Loucy (cell line): ENCODE measurements at regions not wholly inside any gene's neighbourhood (a gene's known extent, or its start where the extent isn't known, plus 50 kb on each side); places are given as distances from the start of the nearest gene placed in this dataset.

ENCODE experiments used
- H2AFZ ChIP-seq: fragments of 200-600 bp; sonication (generic); 2 replicates; pipeline ENCODE4 v1.6.0; 2016; ENCODE audit warnings: antibody characterized with exemption, mild to moderate bottlenecking, low read length, moderate library complexity
- H3F3A ChIP-seq: fragments of 200-600 bp; 2 replicates; pipeline ENCODE4 v1.6.0; 2016; ENCODE audit warnings: antibody characterized with exemption, low read depth, mild to moderate bottlenecking
- H3K27me3 ChIP-seq: fragments of 200-600 bp; sonication (generic); 2 replicates; pipeline ENCODE4 v1.6.1; 2014; ENCODE audit warnings: low read length, mild to moderate bottlenecking; ENCODE audit not compliant: insufficient read depth, poor library complexity, severe bottlenecking
- H3K36me3 ChIP-seq: fragments of 200-600 bp; sonication (generic); 2 replicates; pipeline ENCODE4 v1.6.1; 2016; ENCODE audit warnings: low read length; ENCODE audit not compliant: insufficient read depth
- H3K4me1 ChIP-seq: fragments of 200-600 bp; sonication (generic); 2 replicates; pipeline ENCODE4 v1.5.1; 2014; ENCODE audit warnings: low read length, mild to moderate bottlenecking; ENCODE audit not compliant: insufficient read depth, poor library complexity, severe bottlenecking
- H3K4me2 ChIP-seq: fragments of 200-600 bp; sonication (generic); 2 replicates; pipeline ENCODE4 v1.6.0; 2014; ENCODE audit warnings: antibody characterized with exemption, low read length, low read depth, mild to moderate bottlenecking; ENCODE audit not compliant: poor library complexity, severe bottlenecking
- H3K4me3 ChIP-seq: fragments of 200-600 bp; sonication (generic); 2 replicates; pipeline ENCODE4 v1.5.1; 2014; ENCODE audit warnings: low read length, mild to moderate bottlenecking, mixed read lengths; ENCODE audit not compliant: poor library complexity, severe bottlenecking
- H3K79me2 ChIP-seq: fragments of 200-600 bp; sonication (generic); 2 replicates; pipeline ENCODE4 v1.6.1; 2014; ENCODE audit warnings: low read length; ENCODE audit not compliant: insufficient read depth
- H3K9ac ChIP-seq: fragments of 200-600 bp; sonication (generic); 2 replicates; pipeline ENCODE4 v1.6.0; 2014; ENCODE audit warnings: mild to moderate bottlenecking, low read depth, low read length, moderate library complexity; ENCODE audit not compliant: poor library complexity, severe bottlenecking
- H3K9me2 ChIP-seq: fragments of 200-600 bp; sonication (generic); replicated peaks from 2 replicates; pipeline ENCODE4 v1.6.1; 2016; ENCODE audit warnings: low read depth, low read length, mixed read lengths
- H3K9me3 ChIP-seq: fragments of 200-600 bp; sonication (generic); 2 replicates; pipeline ENCODE4 v1.6.1; 2014; ENCODE audit warnings: mild to moderate bottlenecking, antibody characterized with exemption, low read length, low read depth; ENCODE audit not compliant: insufficient read depth
- H4K20me1 ChIP-seq: fragments of 200-600 bp; sonication (generic); 2 replicates; pipeline ENCODE4 v1.6.0; 2014; ENCODE audit warnings: antibody characterized with exemption, low read length, mild to moderate bottlenecking; ENCODE audit not compliant: insufficient read depth, poor library complexity, severe bottlenecking
- EZH2phosphoT487 ChIP-seq: fragments of 200-600 bp; IDR thresholded peaks from 2 replicates; pipeline ENCODE4 v1.6.1; 2018; ENCODE audit warnings: antibody characterized with exemption, mild to moderate bottlenecking, moderate library complexity, borderline replicate concordance
- TF ChIP-seq, protein P1 (sequence below): fragments of 200-600 bp; sonication (generic); conservative IDR thresholded peaks from 2 replicates; pipeline ENCODE4 v1.5.1; 2014; ENCODE audit warnings: mild to moderate bottlenecking, antibody characterized with exemption, low read length

DNA sequence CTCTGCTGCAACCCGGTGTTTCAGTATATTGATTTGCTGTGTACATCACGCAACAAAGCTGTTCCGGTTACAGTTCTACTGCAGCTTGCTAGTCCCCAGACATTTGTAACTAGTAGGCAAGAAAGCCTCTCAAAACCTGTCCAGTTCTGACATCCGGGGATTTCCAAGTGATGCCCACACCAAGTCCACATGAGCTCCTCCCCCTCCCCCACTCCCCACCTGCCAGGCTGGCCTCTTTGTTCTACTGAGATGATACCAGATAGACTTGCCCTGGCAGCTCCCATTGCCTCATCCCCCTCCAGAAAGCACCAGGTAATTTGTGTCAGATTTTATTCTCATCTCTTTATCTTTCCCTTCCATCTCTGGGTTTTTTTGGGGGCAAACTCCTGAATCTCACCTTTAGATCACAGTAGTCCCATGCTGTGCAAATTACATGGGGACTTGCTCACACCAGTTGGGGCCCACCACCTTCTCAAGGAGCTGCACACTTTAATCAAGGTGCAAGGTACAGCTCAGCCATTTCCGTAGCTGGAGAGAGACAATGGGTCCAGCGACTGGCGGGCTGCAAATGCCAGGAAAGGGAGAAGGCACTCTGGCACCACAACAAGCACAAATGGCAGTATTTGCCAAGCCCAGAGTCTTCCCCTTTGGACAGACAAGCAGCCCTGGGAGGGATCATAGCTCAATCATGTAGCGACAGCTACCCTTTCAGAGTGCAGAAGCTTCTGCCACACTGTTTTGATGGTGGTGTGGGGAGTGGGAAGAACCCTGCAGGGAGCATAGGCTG, 183.1 kb downstream of the CYLD start:
- Histone ChIP-seq H3K27me3 (no peaks in the 10 kb centered on the region), H3K36me3 (no peaks in the 10 kb centered on the region), H3K9ac (no peak overlapping the region), H3K4me1 (no peaks in the 10 kb centered on the region), H4K20me1 (no peaks in the 10 kb centered on the region), H2AFZ (no peak overlapping the region), H3K4me2 (no peak overlapping the region), H3K9me3 (no peaks in the 10 kb centered on the region; the same call in 1 of the 2 replicates), H3K9me2 (no peaks in the 10 kb centered on the region), H3K4me3 (no peak overlapping the region), H3K79me2 (no peaks in the 10 kb centered on the region), H3F3A (no peaks in the 10 kb centered on the region)
- TF ChIP-seq, protein P1, sequence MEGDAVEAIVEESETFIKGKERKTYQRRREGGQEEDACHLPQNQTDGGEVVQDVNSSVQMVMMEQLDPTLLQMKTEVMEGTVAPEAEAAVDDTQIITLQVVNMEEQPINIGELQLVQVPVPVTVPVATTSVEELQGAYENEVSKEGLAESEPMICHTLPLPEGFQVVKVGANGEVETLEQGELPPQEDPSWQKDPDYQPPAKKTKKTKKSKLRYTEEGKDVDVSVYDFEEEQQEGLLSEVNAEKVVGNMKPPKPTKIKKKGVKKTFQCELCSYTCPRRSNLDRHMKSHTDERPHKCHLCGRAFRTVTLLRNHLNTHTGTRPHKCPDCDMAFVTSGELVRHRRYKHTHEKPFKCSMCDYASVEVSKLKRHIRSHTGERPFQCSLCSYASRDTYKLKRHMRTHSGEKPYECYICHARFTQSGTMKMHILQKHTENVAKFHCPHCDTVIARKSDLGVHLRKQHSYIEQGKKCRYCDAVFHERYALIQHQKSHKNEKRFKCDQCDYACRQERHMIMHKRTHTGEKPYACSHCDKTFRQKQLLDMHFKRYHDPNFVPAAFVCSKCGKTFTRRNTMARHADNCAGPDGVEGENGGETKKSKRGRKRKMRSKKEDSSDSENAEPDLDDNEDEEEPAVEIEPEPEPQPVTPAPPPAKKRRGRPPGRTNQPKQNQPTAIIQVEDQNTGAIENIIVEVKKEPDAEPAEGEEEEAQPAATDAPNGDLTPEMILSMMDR = no peak

DNA sequence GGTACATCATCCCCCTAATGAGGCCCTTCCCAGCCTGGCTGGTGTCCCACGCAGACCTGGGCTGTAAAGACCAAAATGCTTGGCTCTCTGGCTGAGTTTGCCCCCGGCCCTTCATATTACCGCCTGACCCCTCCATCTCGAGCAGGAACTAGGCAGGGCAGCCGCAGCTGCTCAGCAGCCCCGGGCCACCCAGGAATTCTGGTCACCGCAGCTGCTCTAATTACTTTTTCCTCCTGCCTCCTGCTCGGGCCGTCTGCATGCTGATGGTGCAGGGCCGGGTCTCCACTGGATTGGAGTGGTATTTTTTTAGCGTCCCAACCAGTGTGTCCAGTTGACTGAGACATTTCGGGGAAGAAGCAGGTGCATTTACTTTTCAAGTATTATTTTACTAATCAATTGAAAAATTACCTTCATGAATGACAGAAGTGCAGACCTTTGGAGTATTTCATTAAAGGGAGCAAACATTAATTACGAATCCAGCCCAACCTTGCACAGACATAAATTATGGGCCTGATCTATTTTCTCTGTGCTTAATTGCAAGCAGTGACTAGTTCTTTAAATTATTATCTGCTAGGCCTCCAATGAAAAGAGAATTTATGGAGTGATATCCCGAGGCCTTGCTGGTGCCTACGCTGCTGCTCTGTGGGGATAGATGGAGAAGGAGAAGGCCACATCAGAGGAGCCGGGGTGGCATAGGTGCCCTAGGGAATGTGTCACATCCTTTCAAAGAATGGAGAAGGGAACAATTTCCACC, 176.2 kb downstream of the CYLD start:
- H2AFZ ChIP-seq = no peak overlapping the region
- TF ChIP-seq, protein P1 = no peak
- no peak for TF ChIP-seq EZH2phosphoT487
- no peaks in the 10 kb centered on the region for H4K20me1 ChIP-seq
- H3K27me3 ChIP-seq = no peaks in the 10 kb centered on the region
- no peaks in the 10 kb centered on the region for H3K36me3 ChIP-seq
- H3F3A ChIP-seq = no peaks in the 10 kb centered on the region
- H3K9ac ChIP-seq = no peak overlapping the region
- H3K4me3 ChIP-seq = no peak overlapping the region
- H3K4me1 ChIP-seq = no peaks in the 10 kb centered on the region
- no peaks in the 10 kb centered on the region; the same call in 1 of the 2 replicates for H3K9me3 ChIP-seq
- no peaks in the 10 kb centered on the region for H3K79me2 ChIP-seq
- H3K9me2 ChIP-seq = no peaks in the 10 kb centered on the region
- H3K4me2 ChIP-seq = no peak overlapping the region

DNA sequence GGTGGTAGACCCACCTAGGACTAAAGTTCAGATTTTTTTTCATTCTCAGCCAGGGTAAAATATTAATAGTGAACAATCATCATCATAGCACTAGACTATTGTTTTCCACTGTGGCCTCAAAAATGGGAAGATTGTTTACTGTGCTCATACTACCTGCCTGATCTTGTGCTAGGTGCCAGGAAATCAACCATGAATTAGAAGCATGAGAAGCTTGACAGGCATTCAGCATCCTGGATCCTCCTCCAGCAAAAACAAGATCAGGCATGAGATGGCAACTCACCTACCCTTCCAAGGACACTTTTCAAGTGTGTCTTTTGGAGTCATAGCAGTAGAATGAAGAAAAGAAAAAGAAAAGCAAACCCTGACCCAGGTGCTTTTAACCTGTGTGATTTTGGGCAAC, 174.2 kb downstream of the CYLD start:
- no peak overlapping the region for H3K4me3 ChIP-seq
- H3F3A ChIP-seq = no peaks in the 10 kb centered on the region
- no peaks in the 10 kb centered on the region for H3K27me3 ChIP-seq
- no peaks in the 10 kb centered on the region for H3K36me3 ChIP-seq
- no peaks in the 10 kb centered on the region; the same call in 1 of the 2 replicates for H3K9me3 ChIP-seq
- H3K4me2 ChIP-seq = no peak overlapping the region
- H3K79me2 ChIP-seq = no peaks in the 10 kb centered on the region
- TF ChIP-seq, protein P1 = no peak
- TF ChIP-seq EZH2phosphoT487 = no peak
- no peaks in the 10 kb centered on the region for H3K9me2 ChIP-seq
- H3K9ac ChIP-seq = no peak overlapping the region
- H4K20me1 ChIP-seq = no peaks in the 10 kb centered on the region
- H2AFZ ChIP-seq = no peak overlapping the region
- no peaks in the 10 kb centered on the region for H3K4me1 ChIP-seq
